GM04503 (cell line): ENCODE measurements at regions not wholly inside any gene's neighbourhood (a gene's known extent, or its start where the extent isn't known, plus 50 kb on each side); places are given as distances from the start of the nearest gene placed in this dataset.
"Not testable (repeated sequence)": the region's sequence is repeated elsewhere in the genome, so short reads cannot be mapped to it uniquely, and the experiment has no call there.

Experiments
- DNase-seq: peaks from one replicate; pipeline ENCODE4 v3.0.0-alpha.2; 2012; ENCODE audit warnings: low read depth

DNA sequence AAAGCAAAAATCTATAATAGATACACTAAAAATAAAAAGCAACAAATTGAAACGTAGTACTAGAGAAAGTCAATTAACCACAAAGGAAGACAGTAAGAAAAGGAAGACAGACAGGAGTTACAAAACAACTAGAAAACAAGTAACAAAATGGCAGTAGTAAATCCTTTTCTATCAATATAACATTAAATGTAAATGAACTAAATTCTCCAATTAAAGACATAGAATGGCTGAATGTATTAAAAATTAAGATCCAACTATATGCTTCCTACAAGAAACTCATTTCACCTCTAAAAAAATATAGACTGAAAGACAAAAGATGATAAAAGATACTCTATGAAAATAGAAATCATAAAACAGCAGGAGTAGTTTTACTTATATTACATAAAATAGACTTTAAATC lies 79.1 kb downstream of the CTH start:
- DNase-seq, result no peak

- no peak for DNase-seq
Measured at GRCh38 chr1:70495370-70495769, 84.3 kb downstream of the CTH start.

DNA sequence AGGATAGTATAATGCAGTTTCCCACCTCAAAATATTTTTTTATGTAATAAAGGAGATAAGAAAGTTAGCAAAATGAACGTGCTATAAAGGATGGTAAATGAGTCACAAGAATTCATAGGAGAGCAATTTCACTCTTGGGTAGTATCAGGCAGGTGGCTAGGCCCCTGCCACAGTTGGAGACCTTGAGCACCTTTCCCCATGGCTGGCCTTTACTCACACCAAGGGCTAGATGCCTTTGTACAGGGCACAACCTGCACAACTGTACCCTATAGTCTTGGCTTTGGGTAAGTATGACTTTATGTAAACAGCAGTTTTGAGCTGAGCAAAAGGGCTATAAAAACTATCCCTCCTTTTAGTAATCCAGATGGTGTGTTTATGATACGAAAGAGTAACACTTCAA lies 85.1 kb downstream of the CTH start:
- DNase-seq, result no peak

DNA sequence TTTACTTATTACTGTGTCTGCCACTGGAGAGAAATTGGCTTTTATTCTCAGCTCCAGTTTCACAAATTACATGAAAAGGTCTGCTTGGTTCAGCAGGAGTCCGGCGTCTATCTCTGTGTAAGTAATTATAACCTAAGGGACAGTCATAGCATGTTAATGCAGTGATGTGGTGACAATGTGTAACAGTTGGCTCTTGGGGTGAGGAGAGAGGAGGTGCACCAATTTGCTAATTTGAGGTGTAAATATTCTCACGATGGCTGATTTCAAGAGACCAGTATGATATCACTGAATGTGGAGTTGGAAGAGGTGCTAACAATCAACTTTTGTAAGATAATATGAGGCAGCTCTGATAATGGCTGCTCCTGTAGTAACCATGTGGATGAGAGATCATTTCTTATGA lies 86.1 kb downstream of the CTH start:
- no peak for DNase-seq

GRCh38 chr1:70498666-70499065 lies 87.6 kb downstream of the CTH start:
- DNase-seq, result no peak

- no peak for DNase-seq
Measured at GRCh38 chr1:70499695-70500094, 88.6 kb downstream of the CTH start.

- no peak for DNase-seq
Measured at GRCh38 chr1:70503358-70503757, 92.3 kb downstream of the CTH start.

DNA sequence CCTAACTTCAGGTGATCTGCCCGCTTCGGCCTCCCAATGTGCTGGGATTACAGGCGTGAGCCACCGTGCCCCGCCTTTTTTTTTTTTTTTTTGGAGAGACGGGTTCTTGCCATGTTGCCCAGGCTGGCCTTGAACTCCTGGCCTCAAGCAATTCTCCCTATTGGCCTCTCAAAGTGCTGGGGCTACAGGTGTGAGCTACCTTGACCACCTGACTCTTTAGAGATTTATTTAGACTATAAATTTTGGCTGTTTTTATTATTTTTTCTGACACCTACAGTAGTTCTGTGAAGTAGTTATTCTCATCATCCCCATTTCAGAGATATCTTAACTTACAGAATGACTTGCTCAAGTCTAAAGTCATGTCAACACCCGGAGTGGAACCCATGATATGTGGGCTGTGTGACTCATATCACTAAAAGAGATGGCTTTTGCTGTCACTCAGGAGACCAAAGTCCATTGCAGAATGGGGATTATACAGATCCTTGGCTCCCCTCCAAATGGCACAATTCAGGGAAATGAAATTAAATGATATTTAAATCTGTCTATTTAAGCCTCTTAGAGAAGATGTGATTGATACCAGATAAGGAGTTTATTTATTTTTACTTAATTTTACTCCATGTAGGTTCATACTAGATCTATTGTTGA lies 93.2 kb downstream of the CTH start:
- DNase-seq, result no peak

GRCh38 chr1:70504821-70505193 lies 93.7 kb downstream of the CTH start:
- DNase-seq, result peak; percentile 59

- not testable (repeated sequence) for DNase-seq
Measured at GRCh38 chr1:70507991-70508390, 96.9 kb downstream of the CTH start.

DNA sequence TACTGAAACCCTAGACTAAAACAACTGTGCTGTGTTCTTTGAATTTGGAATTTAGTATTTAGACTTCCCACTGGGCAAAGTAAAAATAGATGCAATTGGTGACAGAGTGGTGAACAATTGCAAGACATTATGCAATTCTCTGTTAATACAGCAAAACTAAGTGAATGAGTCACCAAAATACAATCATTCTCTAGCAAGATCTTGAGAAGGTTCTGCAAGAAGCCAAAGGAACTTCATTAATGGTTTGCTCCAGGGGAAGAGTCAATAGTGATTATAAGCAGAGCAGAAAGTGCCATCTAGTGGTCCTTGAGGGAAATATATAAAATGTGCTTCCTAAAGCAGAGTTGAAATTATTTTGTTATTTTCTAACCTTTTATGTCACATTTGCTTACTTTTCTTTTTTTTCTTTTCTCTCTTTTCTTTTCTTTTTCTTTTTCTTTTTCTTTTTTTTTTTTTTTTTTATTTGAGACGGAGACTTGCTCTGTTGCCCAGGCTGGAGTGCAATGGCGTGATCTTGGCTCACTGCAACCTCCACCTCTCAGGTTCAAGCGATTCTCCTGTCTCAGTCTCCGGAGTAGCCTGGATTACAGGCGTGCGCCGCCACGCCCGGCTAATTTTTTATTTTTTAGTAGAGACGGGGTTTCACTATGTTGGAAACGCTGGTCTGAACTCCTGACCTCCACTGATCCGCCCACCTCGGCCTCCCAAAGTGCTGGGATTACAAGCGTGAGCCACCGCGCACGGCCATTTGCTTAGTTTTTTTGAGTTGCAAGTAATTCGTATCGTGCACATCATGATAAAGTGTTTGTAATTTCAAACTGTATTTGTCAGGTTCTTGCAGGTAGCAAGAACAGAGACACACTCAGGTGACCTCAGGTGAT lies 99.2 kb downstream of the CTH start:
- peak; percentile 94 for DNase-seq

- no peak for DNase-seq
Measured at GRCh38 chr1:70517444-70517843, 106.4 kb downstream of the CTH start.

DNA sequence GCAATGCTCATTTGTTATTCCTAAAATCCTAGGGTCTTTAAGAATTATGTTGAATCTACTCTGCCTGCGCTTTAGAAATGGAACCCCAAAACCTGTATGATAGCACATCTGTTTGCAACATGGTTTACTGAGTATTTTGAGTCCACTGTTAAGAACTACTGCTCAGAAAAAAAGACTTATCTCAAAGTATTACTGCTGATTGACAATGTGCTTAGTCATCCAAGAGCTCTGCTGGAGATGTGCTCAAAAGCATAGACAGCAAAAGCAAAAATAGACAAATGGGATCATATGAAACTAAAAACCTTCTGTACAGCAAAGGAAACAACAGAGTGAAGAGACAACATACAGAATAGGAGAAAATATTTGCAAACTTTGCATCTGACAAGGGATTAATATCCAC lies 107.0 kb downstream of the CTH start:
- no peak for DNase-seq

DNA sequence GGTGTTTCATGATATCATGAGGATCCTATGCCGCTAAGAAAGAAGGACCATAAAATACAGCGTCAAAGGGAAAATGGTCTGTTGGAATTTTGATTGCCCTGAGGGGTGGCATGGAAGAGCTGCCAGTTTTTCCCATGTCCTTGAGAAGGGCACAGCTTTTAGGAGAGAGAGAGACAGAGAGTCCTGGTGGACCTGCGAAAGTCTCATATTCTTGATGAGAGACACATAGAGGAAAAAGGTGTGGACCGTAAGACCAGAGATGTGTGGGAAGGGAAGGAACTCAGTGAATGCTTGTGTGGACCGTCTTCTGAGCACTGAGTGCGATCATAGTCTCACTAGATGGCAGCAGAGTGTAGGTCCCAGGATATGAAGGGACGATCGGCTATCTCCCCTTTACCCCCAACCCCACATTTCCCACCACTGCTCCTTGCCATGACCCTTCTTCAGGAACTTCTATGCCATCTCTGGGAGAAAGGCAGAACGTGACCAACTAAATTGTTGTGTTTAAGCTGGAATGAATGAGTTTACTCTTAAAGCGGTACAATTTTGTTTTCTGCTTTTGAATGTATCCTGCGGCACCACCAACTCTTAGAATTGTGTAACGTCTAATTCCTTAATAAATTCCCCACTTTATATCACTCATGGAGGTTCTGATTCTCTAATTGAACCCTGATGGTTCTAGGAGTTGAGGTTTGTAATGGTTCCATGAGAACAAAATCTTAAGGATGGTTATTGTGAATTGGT lies 117.7 kb downstream of the CTH start:
- DNase-seq, result peak; percentile 6

GRCh38 chr1:70536708-70537366 lies 125.8 kb downstream of the CTH start:
- no peak for DNase-seq

- no peak for DNase-seq
Measured at GRCh38 chr1:70537788-70538187, 126.7 kb downstream of the CTH start.

DNA sequence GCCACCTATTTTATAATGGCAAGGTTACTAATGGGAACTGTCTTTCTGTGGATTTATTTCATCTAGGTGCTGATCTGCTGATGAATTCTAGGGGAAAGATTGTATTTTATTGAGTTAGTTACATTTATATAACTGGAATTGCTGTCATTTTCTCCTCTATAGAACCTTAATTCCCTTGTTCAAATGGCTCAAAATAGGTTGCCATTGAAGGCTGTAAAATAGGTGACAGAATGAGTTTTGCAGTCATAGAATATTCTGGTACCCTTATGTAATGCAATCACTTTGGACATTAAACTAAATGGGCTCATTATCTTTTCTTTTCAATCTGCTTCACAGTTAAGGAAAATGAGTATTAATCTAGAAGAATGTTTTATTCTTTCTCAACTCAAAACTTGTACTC lies 131.0 kb downstream of the CTH start:
- no peak for DNase-seq

DNA sequence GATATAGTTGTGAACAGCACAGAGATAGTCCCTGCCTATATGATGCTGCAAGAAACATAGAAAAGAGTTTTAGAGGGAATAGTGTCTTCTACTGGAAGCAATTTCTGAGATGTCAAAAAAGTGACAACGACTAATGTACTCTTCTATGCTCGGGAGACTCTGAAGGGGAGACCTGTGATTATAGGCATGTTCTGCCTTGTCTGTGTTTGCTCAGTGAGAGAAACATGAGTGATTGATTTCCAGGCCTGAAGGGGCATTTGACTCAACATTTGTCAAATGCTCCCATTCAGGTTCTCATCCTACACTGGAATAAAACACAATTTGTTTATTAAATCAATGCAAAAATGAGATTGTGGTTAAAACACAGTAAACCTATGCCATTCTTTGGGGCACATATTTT lies 131.8 kb downstream of the CTH start:
- no peak for DNase-seq

- no peak for DNase-seq
Measured at GRCh38 chr1:70546726-70547125, 135.7 kb downstream of the CTH start.

GRCh38 chr1:70552662-70553566 lies 141.8 kb downstream of the CTH start:
- no peak for DNase-seq

GRCh38 chr1:70553567-70553956 lies 142.5 kb downstream of the CTH start:
- no peak for DNase-seq
